ENCODE measurements at regions not wholly inside any gene's neighbourhood (a gene's known extent, or its start where the extent isn't known, plus 50 kb on each side); places are given as distances from the start of the nearest gene placed in this dataset.

DNA sequence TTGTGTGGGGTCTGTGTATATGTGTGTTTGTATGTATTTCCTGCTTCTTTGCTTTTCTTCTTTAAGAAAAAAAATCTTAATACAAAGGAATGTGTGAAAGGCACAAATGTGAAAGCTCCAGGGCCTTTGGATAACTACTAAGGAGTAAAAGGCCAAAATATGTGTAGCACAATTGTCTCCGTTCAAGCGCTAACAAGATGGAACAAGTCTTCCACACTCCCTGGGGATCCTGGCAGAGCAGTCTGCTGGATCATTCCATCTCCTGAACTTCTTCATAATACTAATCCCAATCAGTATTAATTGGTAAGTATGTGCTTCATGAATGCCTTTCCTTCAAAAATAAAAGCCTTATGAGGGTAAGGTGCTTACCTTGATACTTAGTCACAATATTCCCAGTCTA lies 462.5 kb upstream of the TBX3 start (continued):
- TF ChIP-seq ZNF584 (CRISPR knock-in tag; IDR thresholded peaks at IDR 0.05; ENCODE audit: low read depth) (no peak), FOXJ2 (tag; IDR thresholded peaks at IDR 0.05) (no peak), ZNF12 (CRISPR knock-in tag; IDR thresholded peaks at IDR 0.05) (no peak)
- TF ChIP-seq, protein P1, sequence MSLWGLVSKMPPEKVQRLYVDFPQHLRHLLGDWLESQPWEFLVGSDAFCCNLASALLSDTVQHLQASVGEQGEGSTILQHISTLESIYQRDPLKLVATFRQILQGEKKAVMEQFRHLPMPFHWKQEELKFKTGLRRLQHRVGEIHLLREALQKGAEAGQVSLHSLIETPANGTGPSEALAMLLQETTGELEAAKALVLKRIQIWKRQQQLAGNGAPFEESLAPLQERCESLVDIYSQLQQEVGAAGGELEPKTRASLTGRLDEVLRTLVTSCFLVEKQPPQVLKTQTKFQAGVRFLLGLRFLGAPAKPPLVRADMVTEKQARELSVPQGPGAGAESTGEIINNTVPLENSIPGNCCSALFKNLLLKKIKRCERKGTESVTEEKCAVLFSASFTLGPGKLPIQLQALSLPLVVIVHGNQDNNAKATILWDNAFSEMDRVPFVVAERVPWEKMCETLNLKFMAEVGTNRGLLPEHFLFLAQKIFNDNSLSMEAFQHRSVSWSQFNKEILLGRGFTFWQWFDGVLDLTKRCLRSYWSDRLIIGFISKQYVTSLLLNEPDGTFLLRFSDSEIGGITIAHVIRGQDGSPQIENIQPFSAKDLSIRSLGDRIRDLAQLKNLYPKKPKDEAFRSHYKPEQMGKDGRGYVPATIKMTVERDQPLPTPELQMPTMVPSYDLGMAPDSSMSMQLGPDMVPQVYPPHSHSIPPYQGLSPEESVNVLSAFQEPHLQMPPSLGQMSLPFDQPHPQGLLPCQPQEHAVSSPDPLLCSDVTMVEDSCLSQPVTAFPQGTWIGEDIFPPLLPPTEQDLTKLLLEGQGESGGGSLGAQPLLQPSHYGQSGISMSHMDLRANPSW (CRISPR knock-in tag; IDR thresholded peaks at IDR 0.05): no peak
- TF ChIP-seq, protein P2, sequence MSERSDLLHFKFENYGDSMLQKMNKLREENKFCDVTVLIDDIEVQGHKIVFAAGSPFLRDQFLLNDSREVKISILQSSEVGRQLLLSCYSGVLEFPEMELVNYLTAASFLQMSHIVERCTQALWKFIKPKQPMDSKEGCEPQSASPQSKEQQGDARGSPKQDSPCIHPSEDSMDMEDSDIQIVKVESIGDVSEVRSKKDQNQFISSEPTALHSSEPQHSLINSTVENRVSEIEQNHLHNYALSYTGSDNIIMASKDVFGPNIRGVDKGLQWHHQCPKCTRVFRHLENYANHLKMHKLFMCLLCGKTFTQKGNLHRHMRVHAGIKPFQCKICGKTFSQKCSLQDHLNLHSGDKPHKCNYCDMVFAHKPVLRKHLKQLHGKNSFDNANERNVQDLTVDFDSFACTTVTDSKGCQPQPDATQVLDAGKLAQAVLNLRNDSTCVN (CRISPR knock-in tag; IDR thresholded peaks at IDR 0.05): no peak

DNA sequence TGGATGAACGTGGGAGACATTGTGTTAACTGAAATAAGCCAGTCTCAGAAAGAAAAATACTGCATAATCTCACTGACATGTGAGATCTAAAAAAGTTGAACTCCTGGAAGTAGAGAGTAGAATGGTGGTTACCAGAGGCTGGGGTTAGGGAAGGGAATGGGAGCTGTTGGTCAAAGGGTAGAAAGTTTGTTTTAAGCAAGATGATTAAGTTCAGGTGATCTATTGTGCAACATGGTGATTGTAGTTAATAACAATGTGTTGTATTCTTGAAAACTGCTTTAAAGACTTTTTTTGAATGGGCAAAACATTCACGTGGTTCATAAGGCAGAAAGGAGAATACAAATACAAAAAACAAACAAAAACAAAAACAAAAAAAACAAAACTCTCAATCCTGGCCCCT lies 460.4 kb upstream of the TBX3 start:
- TF ChIP-seq CEBPG (CRISPR knock-in tag; IDR thresholded peaks at IDR 0.05) (no peak), CEBPG (tag; conservative IDR thresholded peaks at IDR 0.05 in 1 of 2, IDR thresholded peaks at IDR 0.05 in 1 of 2) (0 out of 4 replicates have a peak, but pooled peaks of 1 of the 2 experiments have one; percentile 45), ZNF316 (IDR thresholded peaks at IDR 0.05) (no peak)
- WGBS (ENCODE audit: insufficient coverage, low coverage, missing lambda C conversion rate): 6% methylated on average over 2 of the region's 2 CpGs
- H3K4me2 ChIP-seq (ENCODE audit: insufficient read depth, low read length): no peak overlapping the region
- H2AFZ ChIP-seq (ENCODE audit: low read depth, low read length): no peak overlapping the region
- H3K36me3 ChIP-seq (ENCODE audit: control insufficient read depth, insufficient read depth, low read length): no peaks in the 10 kb centered on the region
- in situ Hi-C loops (cut with MboI): no loop called here
- ChIA-PET CTCF (ENCODE audit: low intra/inter-chr PET ratio) (no interaction called here), POLR2A (no interaction called here)
- no peaks in the 10 kb centered on the region for H3K27me3 ChIP-seq (ENCODE audit: control insufficient read depth in 2 of 2, insufficient read depth in 2 of 2, low read length in 2 of 2)
- H4K20me1 ChIP-seq (replicated peaks; ENCODE audit: control insufficient read depth, insufficient read depth, low read length): no peaks in the 10 kb centered on the region
- no peak overlapping the region for H3K27ac ChIP-seq (ENCODE audit: extremely low read depth, low read depth, low read length)
- H3K4me1 ChIP-seq (replicated peaks in 1 of 2; ENCODE audit: control insufficient read depth in 2 of 2, insufficient read depth in 2 of 2, low read length in 2 of 2): no peaks in the 10 kb centered on the region
- no peak overlapping the region for H3K9ac ChIP-seq (ENCODE audit: insufficient read depth in 1 of 2, low read depth in 2 of 2, low read length in 2 of 2)
- no peak overlapping the region for H3K4me3 ChIP-seq
- DNase-seq (ENCODE audit: extremely low read depth in 1 of 4, low spot score in 3 of 4) (no peak), ATAC-seq (no peak), FAIRE-seq (no peak)
- H3K9me1 ChIP-seq (ENCODE audit: control insufficient read depth, insufficient read depth, low read length): no peaks in the 10 kb centered on the region
- intact Hi-C loops (cut with micrococcal nuclease): no loop called here
- H3K79me2 ChIP-seq (ENCODE audit: control insufficient read depth, insufficient read depth, low read length): no peaks in the 10 kb centered on the region
- no TSS peak for BruUV-seq (replicated peaks)
- no peaks in the 10 kb centered on the region for H3K9me3 ChIP-seq (replicated peaks; ENCODE audit: control insufficient read depth, insufficient read depth, low read depth, low read length)

Data from K562 (cell line).